Adrenal gland (tissue), 5 donors: ENCODE measurements at regions not wholly inside any gene's neighbourhood (a gene's known extent, or its start where the extent isn't known, plus 50 kb on each side); places are given as distances from the start of the nearest gene placed in this dataset.

Experiments
- POLR2A ChIP-seq, 2 donors: fragments of 450-650 bp; IDR thresholded peaks; one replicate each; pipeline ENCODE4 v1.6.1; 2017; ENCODE audit warnings: antibody characterized with exemption in 2 of 2, mild to moderate bottlenecking in 2 of 2, moderate library complexity in 1 of 2
- TF ChIP-seq, protein P1 (sequence below), 6 experiments: fragments of 450-650 bp in 4 of 6; fragments of 200-600 bp in 2 of 6; sonication (generic) in 1 of 6; IDR thresholded peaks; 1 replicate in 5 of 6; 2 replicates in 1 of 6; pipeline versions ENCODE4 v1.5.1 to v1.8.0; 2016 to 2021; ENCODE audit warnings: antibody characterized with exemption in 6 of 6, mild to moderate bottlenecking in 2 of 6, moderate library complexity in 1 of 6
- donor health status: DM: no; HTN: no; CAD: no.

DNA sequence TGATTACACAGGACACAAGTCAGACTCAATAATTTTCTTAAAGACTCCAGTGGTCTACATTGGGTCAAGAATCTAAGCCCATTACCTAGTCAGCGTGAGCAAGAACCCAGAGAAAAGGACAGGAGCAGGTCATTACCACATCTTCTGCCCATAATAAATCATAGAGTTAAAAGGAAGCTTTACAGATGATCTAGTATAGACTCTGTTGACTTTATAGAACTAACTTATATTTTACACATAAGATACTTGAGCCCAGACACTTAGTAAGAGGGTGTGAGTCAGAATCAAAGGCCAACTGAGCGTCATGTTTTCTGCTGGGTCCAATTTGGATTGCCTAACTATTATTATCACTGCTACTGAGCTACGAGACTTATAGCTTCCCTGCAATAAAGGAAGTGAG lies 206.1 kb upstream of the NPSR1 start:
- TF ChIP-seq, protein P1, sequence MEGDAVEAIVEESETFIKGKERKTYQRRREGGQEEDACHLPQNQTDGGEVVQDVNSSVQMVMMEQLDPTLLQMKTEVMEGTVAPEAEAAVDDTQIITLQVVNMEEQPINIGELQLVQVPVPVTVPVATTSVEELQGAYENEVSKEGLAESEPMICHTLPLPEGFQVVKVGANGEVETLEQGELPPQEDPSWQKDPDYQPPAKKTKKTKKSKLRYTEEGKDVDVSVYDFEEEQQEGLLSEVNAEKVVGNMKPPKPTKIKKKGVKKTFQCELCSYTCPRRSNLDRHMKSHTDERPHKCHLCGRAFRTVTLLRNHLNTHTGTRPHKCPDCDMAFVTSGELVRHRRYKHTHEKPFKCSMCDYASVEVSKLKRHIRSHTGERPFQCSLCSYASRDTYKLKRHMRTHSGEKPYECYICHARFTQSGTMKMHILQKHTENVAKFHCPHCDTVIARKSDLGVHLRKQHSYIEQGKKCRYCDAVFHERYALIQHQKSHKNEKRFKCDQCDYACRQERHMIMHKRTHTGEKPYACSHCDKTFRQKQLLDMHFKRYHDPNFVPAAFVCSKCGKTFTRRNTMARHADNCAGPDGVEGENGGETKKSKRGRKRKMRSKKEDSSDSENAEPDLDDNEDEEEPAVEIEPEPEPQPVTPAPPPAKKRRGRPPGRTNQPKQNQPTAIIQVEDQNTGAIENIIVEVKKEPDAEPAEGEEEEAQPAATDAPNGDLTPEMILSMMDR (IDR thresholded peaks at IDR 0.05) = no peak
- TF ChIP-seq POLR2A (IDR thresholded peaks at IDR 0.05) = no peak
